GM12865 (cell line): ENCODE measurements at regions not wholly inside any gene's neighbourhood (a gene's known extent, or its start where the extent isn't known, plus 50 kb on each side); places are given as distances from the start of the nearest gene placed in this dataset.
"Not testable (repeated sequence)": the region's sequence is repeated elsewhere in the genome, so short reads cannot be mapped to it uniquely, and the experiment has no call there.

Source experiments
- DNase-seq: peaks from one replicate; pipeline ENCODE4 v3.0.0; 2010; ENCODE audit warnings: low read depth
- H3K4me3 ChIP-seq: 2 replicates; pipeline ENCODE4 v1.5.1; 2011; ENCODE audit warnings: mild to moderate bottlenecking, low read depth, low read length, control low read depth
- TF ChIP-seq, protein P1 (sequence below): IDR thresholded peaks from 2 replicates; pipeline ENCODE4 v1.5.1; 2011; ENCODE audit warnings: low read length, control low read depth, low read depth, inconsistent platforms; ENCODE audit not compliant: insufficient read depth; ENCODE audit errors: missing control alignments

DNA sequence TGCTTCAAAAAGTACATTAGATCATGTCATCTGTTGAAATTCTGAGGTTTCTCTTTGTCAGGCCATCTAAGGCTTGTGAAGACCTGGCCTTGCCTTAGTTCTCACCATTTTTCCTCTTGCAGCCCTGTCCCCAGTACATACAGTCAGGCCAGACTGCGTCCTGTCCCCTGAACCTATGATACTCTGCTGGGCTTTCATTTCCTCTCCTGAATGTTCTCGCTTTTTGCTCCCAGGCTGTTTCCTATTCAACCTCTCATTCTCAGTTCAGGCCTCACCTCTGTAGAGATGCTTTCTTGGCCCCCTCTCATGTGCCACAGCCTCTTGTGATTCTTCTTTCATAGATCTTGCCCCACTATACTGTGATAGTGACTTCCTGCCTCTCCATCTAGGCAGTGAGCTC, 648.8 kb upstream of the KCNMB2 start:
- no peak overlapping the region for H3K4me3 ChIP-seq
- TF ChIP-seq, protein P1, sequence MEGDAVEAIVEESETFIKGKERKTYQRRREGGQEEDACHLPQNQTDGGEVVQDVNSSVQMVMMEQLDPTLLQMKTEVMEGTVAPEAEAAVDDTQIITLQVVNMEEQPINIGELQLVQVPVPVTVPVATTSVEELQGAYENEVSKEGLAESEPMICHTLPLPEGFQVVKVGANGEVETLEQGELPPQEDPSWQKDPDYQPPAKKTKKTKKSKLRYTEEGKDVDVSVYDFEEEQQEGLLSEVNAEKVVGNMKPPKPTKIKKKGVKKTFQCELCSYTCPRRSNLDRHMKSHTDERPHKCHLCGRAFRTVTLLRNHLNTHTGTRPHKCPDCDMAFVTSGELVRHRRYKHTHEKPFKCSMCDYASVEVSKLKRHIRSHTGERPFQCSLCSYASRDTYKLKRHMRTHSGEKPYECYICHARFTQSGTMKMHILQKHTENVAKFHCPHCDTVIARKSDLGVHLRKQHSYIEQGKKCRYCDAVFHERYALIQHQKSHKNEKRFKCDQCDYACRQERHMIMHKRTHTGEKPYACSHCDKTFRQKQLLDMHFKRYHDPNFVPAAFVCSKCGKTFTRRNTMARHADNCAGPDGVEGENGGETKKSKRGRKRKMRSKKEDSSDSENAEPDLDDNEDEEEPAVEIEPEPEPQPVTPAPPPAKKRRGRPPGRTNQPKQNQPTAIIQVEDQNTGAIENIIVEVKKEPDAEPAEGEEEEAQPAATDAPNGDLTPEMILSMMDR: no peak
- peak; percentile 65 for DNase-seq

DNA sequence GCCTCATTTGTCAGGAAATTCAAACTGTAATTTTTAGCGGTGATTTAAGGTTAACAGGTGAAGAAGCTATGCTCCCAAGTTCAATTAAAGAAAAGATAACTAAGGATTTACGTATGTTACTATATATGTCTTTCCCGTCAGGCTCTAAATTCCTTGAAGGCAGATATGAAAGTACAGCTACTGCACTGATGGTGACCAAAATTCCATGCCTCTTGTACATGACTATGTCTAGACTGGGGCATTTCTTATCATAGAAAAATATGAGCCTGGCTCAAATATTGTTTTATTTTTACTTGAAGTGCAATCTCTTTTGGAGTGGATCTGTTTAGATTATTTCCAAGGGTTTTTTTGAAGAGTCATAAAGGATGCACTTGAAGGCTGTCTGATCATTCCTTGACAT, 647.1 kb upstream of the KCNMB2 start:
- no peak for DNase-seq
- no peak overlapping the region for H3K4me3 ChIP-seq
- TF ChIP-seq, protein P1: no peak

DNA sequence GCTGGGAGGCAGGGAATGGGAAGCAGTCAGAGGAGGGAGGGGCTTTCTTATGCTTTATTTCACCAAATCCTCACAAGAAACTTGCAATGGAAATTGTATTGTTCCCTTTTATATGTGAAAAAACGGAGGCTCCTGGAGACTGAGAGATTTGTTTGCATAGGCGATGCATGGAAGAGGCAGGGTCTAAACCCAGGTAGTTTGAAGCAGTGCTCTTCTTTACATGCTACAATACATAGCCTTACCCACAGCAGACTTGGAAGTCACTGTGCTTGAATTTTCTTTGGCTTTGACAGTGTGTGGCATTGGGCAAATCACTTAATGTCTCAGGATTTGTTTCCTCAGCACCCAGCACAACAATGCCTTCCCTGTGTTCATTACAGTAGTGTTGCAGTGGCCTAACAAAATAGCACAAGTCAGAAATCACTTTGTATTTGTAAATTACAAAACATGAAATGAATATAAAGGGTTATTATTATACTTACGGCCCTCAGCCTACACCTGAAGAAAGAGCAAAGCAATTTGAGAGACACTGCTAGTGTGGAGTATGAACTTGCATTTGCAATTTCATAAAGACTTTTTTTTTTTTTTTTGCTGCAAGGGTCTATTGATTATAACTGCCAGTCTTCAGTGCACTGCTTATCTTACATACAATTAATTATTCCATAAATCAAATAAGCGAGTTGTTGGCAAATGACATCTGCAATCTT, 646.4 kb upstream of the KCNMB2 start:
- TF ChIP-seq, protein P1: no peak
- H3K4me3 ChIP-seq: no peak overlapping the region
- no peak for DNase-seq

DNA sequence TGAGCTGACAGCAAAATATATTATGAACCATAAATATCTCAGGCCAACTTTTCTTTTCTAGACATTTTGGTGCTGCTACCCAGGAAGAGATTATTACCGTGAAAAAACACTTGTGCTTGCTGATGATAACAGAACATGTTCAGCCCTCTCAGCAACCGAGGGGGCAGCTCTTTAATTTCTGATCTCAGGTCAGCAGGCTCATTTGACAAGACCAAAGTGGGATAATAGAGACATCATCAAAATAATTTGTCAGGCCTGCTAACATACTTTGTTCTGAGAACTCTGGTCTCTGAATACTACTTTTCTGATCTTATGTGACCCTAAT, 645.9 kb upstream of the KCNMB2 start:
- DNase-seq: no peak
- H3K4me3 ChIP-seq: no peak overlapping the region
- TF ChIP-seq, protein P1: no peak

DNA sequence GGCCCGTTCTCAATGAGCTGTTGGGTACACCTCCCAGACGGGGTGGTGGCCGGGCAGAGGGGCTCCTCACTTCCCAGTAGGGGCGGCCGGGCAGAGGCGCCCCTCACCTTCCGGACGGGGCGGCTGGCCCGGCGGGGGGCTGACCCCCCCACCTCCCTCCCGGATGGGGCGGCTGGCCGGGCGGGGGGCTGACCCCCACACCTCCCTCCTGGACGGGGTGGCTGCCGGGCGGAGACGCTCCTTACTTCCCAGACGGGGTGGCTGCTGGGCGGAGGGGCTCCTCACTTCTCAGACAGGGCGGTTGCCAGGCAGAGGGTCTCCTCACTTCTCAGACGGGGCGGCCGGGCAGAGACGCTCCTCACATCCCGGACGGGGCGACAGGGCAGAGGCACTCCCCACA, 644.7 kb upstream of the KCNMB2 start:
- DNase-seq, H3K4me3 ChIP-seq: not testable (repeated sequence)

DNA sequence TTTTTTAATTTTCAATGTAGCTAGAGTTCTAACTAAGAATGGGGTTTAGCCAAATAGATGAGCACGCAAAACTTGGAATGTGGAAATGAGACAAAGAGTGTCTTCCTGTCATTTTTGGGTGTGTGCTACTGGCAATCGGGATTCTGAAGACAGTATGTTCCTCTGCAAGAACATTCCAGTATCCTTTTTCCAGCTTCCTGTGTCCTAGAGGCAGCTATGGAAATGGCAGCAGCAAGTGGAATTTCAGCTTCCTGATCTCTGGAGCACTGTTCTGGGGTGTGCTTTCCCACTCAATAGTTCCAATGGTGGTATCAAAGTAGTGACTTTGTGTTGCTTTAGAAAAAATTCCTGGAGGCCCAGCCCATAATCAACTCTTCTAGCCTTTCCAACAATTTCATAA, 642.9 kb upstream of the KCNMB2 start:
- TF ChIP-seq, protein P1: no peak
- DNase-seq: no peak
- H3K4me3 ChIP-seq: no peak overlapping the region

DNA sequence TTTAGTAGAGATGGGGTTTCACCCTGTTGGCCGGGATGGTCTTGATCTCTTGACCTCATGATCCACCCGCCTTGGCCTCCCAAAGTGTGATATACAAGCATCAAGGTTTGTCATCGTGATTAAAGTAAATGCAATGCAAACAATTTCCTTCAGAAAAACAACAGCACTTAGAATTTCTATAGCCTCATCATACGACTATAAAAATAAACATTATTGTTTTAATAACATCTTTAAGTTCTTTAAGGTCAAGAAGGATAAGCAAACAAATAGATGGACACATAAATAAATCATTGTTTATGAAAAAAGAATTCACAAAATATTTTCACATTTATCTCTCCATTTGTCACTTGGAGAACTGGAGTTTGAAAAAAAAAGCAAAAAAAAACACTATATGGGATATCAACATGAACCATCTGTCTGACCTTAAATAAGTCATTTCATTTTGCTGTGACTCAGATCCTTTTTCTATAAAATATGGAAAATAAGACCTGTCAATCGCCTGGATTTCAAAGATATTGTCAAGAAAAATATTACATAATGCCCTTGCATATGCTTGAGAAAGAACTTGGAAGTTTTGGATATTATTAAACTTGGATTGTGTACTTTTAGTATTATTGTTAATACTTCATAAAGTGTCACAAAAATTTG, 642.0 kb upstream of the KCNMB2 start:
- TF ChIP-seq, protein P1: no peak
- no peak for DNase-seq
- H3K4me3 ChIP-seq: no peak overlapping the region
